Esophagus muscularis mucosa (tissue), 4 donors: ENCODE measurements at regions not wholly inside any gene's neighbourhood (a gene's known extent, or its start where the extent isn't known, plus 50 kb on each side); places are given as distances from the start of the nearest gene placed in this dataset.

Experiments
- EP300 ChIP-seq: sonication (generic); formaldehyde crosslinking; IDR thresholded peaks from one replicate; pipeline ENCODE4 v1.6.1; 2017; ENCODE audit warnings: antibody characterized with exemption
- POLR2A ChIP-seq: fragments of 450-650 bp; IDR thresholded peaks from one replicate; pipeline ENCODE4 v1.6.1; 2017; ENCODE audit warnings: antibody characterized with exemption, moderate library complexity, mild to moderate bottlenecking, low read depth
- POLR2AphosphoS5 ChIP-seq, 2 donors: sonication (generic); formaldehyde crosslinking; IDR thresholded peaks; one replicate each; pipeline ENCODE4 v1.6.1; 2017; ENCODE audit warnings: antibody characterized with exemption in 2 of 2
- TF ChIP-seq, protein P1 (sequence below), 3 experiments: fragments of 200-600 bp in 2 of 3; fragments of 450-650 bp in 1 of 3; sonication (generic) in 2 of 3; IDR thresholded peaks; one replicate each; pipeline ENCODE4 v1.5.1; 2017 to 2019; ENCODE audit warnings: antibody characterized with exemption in 3 of 3, mild to moderate bottlenecking in 2 of 3, moderate library complexity in 1 of 3

DNA sequence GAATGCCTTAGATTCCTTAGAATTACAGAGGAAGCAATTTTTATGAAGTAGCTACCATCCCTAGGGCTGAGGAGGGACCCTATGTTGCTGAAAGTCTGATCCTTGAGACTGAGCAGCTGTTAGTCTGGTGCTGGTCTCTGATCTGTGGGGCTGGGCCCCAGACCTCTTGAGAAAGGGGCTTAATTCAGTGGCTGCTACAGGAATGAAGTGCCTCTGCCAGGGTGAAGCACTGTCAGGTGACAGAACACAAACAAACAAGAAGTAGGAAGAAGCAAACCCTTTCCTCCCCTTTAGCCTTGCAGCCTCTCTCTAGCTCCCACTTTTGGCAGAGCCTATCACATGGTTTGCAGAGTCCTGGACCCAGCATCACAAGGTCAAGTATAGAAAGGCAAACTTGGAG, 64.0 kb upstream of the STC2 start:
- TF ChIP-seq, protein P1, sequence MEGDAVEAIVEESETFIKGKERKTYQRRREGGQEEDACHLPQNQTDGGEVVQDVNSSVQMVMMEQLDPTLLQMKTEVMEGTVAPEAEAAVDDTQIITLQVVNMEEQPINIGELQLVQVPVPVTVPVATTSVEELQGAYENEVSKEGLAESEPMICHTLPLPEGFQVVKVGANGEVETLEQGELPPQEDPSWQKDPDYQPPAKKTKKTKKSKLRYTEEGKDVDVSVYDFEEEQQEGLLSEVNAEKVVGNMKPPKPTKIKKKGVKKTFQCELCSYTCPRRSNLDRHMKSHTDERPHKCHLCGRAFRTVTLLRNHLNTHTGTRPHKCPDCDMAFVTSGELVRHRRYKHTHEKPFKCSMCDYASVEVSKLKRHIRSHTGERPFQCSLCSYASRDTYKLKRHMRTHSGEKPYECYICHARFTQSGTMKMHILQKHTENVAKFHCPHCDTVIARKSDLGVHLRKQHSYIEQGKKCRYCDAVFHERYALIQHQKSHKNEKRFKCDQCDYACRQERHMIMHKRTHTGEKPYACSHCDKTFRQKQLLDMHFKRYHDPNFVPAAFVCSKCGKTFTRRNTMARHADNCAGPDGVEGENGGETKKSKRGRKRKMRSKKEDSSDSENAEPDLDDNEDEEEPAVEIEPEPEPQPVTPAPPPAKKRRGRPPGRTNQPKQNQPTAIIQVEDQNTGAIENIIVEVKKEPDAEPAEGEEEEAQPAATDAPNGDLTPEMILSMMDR (IDR thresholded peaks at IDR 0.05), result no peak
- no peak for TF ChIP-seq POLR2AphosphoS5 (IDR thresholded peaks at IDR 0.05)
- TF ChIP-seq POLR2A, result no peak
- no peak for TF ChIP-seq EP300
